DOHH2 (cell line): ENCODE measurements at regions not wholly inside any gene's neighbourhood (a gene's known extent, or its start where the extent isn't known, plus 50 kb on each side); places are given as distances from the start of the nearest gene placed in this dataset.

ENCODE experiments used
- H3F3A ChIP-seq: fragments of 200-600 bp; sonication (generic), shearing (Covaris generic); 2 replicates; pipeline ENCODE4 v1.6.0; 2016; ENCODE audit warnings: antibody characterized with exemption, mild to moderate bottlenecking; ENCODE audit not compliant: control insufficient read depth, insufficient read depth
- H3K27ac ChIP-seq: fragments of 200-600 bp; sonication (generic); 2 replicates; pipeline ENCODE4 v1.5.1; 2014; ENCODE audit warnings: low read depth, mild to moderate bottlenecking, low read length, moderate library complexity
- H3K27me3 ChIP-seq: fragments of 200-600 bp; sonication (generic); 2 replicates; pipeline ENCODE4 v1.6.1; 2014; ENCODE audit warnings: mild to moderate bottlenecking, low read length, mixed read lengths; ENCODE audit not compliant: control insufficient read depth
- H3K36me3 ChIP-seq: fragments of 200-600 bp; sonication (generic); 2 replicates; pipeline ENCODE4 v1.6.1; 2014; ENCODE audit warnings: mild to moderate bottlenecking, low read length, moderate library complexity, mixed read lengths; ENCODE audit not compliant: control insufficient read depth
- H3K4me1 ChIP-seq: fragments of 200-600 bp; sonication (generic); 2 replicates; pipeline ENCODE4 v1.6.1; 2014; ENCODE audit warnings: mild to moderate bottlenecking, low read length, mixed read lengths; ENCODE audit not compliant: control insufficient read depth
- H3K4me2 ChIP-seq: fragments of 200-600 bp; sonication (generic); 2 replicates; pipeline ENCODE4 v1.6.0; 2014; ENCODE audit warnings: mild to moderate bottlenecking, low read length, moderate library complexity
- H3K4me3 ChIP-seq: fragments of 200-600 bp; sonication (generic); 2 replicates; pipeline ENCODE4 v1.5.1; 2014; ENCODE audit warnings: mild to moderate bottlenecking, low read length, mixed read lengths
- H3K79me2 ChIP-seq: fragments of 200-600 bp; sonication (generic); 2 replicates; pipeline ENCODE4 v1.6.1; 2014; ENCODE audit warnings: mild to moderate bottlenecking, low read length, mixed read lengths; ENCODE audit not compliant: control insufficient read depth
- H3K9me2 ChIP-seq: fragments of 200-600 bp; sonication (generic); replicated peaks from 2 replicates; pipeline ENCODE4 v1.6.1; 2014; ENCODE audit warnings: mild to moderate bottlenecking, low read length, mixed read lengths; ENCODE audit not compliant: control insufficient read depth
- H3K9me3 ChIP-seq: fragments of 200-600 bp; sonication (generic); 2 replicates; pipeline ENCODE4 v1.6.1; 2014; ENCODE audit warnings: antibody characterized with exemption, low read length, mixed read lengths; ENCODE audit not compliant: control insufficient read depth, insufficient read depth
- H4K20me1 ChIP-seq: fragments of 200-600 bp; sonication (generic); 2 replicates; pipeline ENCODE4 v1.6.0; 2014; ENCODE audit warnings: low read depth, mild to moderate bottlenecking, antibody characterized with exemption, low read length, moderate library complexity; ENCODE audit not compliant: control insufficient read depth, insufficient read depth
- CTCF ChIP-seq: fragments of 200-600 bp; sonication (generic); IDR thresholded peaks from one replicate; pipeline ENCODE4 v1.5.1; 2014; ENCODE audit warnings: antibody characterized with exemption, mild to moderate bottlenecking, low read depth, low read length; ENCODE audit not compliant: poor library complexity, severe bottlenecking
- EZH2phosphoT487 ChIP-seq: fragments of 200-600 bp; sonication (generic); IDR thresholded peaks from 2 replicates; pipeline ENCODE4 v1.6.1; 2017; ENCODE audit warnings: borderline replicate concordance, mild to moderate bottlenecking, antibody characterized with exemption, low read length, moderate library complexity, mixed read lengths

GRCh38 chr18:44423814-44424644 lies 256.7 kb upstream of the SETBP1 start:
- H3K4me1 ChIP-seq = no peaks in the 10 kb centered on the region
- no peaks in the 10 kb centered on the region for H4K20me1 ChIP-seq
- no peak overlapping the region for H3K27ac ChIP-seq
- no peak for TF ChIP-seq CTCF
- TF ChIP-seq EZH2phosphoT487 = no peak
- no peaks in the 10 kb centered on the region for H3K36me3 ChIP-seq
- no peaks in the 10 kb centered on the region for H3K9me3 ChIP-seq
- no peaks in the 10 kb centered on the region for H3F3A ChIP-seq
- H3K9me2 ChIP-seq = no peaks in the 10 kb centered on the region
- no peaks in the 10 kb centered on the region for H3K79me2 ChIP-seq
- no peak overlapping the region for H3K4me3 ChIP-seq
- H3K27me3 ChIP-seq = no peaks in the 10 kb centered on the region
- H3K4me2 ChIP-seq = no peak overlapping the region

GRCh38 chr18:44424645-44425035 lies 256.0 kb upstream of the SETBP1 start:
- Histone ChIP-seq H3F3A (no peaks in the 10 kb centered on the region), H3K36me3 (no peaks in the 10 kb centered on the region), H3K27ac (no peak overlapping the region), H3K79me2 (no peaks in the 10 kb centered on the region), H4K20me1 (no peaks in the 10 kb centered on the region), H3K4me1 (no peaks in the 10 kb centered on the region), H3K4me3 (no peak overlapping the region), H3K27me3 (no peaks in the 10 kb centered on the region), H3K9me2 (no peaks in the 10 kb centered on the region), H3K4me2 (no peak overlapping the region), H3K9me3 (no peaks in the 10 kb centered on the region)
- no peak for TF ChIP-seq CTCF
- TF ChIP-seq EZH2phosphoT487 = no peak

- Histone ChIP-seq H3K27me3 (no peaks in the 10 kb centered on the region), H3K9me3 (no peaks in the 10 kb centered on the region), H3F3A (no peaks in the 10 kb centered on the region), H3K4me3 (no peak overlapping the region), H3K36me3 (no peaks in the 10 kb centered on the region), H3K4me2 (no peak overlapping the region), H4K20me1 (no peaks in the 10 kb centered on the region), H3K27ac (no peak overlapping the region), H3K9me2 (no peaks in the 10 kb centered on the region), H3K4me1 (no peaks in the 10 kb centered on the region), H3K79me2 (no peaks in the 10 kb centered on the region)
- no peak for TF ChIP-seq CTCF
These were observed 255.5 kb upstream of the SETBP1 start for GRCh38 chr18:44425161-44425560.
